Choroid plexus epithelial cell (primary cell): ENCODE measurements at regions not wholly inside any gene's neighbourhood (a gene's known extent, or its start where the extent isn't known, plus 50 kb on each side); places are given as distances from the start of the nearest gene placed in this dataset.

Experiments
- DNase-seq: peaks from one replicate; pipeline ENCODE4 v3.0.0-alpha.2; 2010; ENCODE audit warnings: low read depth
- H3K4me3 ChIP-seq: 2 replicates; pipeline ENCODE4 v1.5.1; 2011; ENCODE audit warnings: low read depth, mild to moderate bottlenecking, control low read depth, low read length, moderate library complexity
- TF ChIP-seq, protein P1 (sequence below): conservative IDR thresholded peaks from 2 replicates; pipeline ENCODE4 v1.5.1; 2011; ENCODE audit warnings: low read depth, mild to moderate bottlenecking, control low read depth, inconsistent platforms, low read length, moderate library complexity

DNA sequence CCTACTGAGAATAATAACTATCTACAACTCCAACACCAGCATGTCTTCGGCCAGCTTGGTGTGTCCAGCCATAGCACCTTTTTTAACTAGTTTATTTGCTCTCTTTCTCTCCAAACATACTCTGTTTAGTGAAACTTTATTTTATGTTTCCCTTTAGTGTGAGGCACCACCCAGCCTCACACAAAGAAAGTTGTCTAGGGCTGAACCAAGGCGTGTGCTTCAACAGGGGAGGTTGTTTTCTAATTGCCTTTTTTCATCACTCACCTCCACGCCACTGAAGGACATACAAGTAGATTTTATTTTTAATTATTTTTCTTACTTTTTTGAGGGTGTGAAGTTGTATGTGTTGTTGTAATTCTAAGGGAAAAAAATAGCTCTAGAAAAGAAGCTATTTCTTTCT is 125.6 kb upstream of the MARCKS start:
- no peak for DNase-seq
- TF ChIP-seq, protein P1, sequence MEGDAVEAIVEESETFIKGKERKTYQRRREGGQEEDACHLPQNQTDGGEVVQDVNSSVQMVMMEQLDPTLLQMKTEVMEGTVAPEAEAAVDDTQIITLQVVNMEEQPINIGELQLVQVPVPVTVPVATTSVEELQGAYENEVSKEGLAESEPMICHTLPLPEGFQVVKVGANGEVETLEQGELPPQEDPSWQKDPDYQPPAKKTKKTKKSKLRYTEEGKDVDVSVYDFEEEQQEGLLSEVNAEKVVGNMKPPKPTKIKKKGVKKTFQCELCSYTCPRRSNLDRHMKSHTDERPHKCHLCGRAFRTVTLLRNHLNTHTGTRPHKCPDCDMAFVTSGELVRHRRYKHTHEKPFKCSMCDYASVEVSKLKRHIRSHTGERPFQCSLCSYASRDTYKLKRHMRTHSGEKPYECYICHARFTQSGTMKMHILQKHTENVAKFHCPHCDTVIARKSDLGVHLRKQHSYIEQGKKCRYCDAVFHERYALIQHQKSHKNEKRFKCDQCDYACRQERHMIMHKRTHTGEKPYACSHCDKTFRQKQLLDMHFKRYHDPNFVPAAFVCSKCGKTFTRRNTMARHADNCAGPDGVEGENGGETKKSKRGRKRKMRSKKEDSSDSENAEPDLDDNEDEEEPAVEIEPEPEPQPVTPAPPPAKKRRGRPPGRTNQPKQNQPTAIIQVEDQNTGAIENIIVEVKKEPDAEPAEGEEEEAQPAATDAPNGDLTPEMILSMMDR, result no peak
- no peak overlapping the region for H3K4me3 ChIP-seq

DNA sequence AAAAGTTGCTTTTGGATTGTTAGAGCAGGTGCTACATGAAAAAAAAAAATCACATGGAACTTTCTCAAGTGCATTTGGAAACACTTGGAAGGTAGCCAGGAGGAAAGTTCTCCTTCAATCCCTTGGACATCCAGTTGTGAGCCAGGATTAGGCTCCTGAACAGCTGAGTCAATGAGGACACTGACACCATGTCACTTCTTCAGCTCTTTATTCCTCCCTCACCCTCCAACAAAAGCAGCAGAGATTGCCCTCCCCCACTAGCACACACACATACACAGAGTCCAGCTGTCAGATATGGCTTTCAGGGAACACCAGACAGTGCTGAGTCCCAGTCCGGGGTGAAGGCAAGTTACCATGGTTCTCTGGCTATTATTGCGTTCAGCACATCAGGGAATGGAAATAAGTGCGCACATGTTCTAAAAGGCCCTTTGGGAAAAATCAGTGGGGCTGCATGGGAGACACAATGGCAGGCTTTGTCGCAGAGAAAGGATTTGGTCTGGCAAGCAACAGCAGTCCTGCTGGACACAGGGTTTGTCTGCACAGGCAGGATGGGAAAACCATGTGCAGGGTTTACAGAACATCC is 124.7 kb upstream of the MARCKS start:
- H3K4me3 ChIP-seq, result no peak overlapping the region
- TF ChIP-seq, protein P1, result peak; percentile 20
- peak; percentile 23 for DNase-seq

DNA sequence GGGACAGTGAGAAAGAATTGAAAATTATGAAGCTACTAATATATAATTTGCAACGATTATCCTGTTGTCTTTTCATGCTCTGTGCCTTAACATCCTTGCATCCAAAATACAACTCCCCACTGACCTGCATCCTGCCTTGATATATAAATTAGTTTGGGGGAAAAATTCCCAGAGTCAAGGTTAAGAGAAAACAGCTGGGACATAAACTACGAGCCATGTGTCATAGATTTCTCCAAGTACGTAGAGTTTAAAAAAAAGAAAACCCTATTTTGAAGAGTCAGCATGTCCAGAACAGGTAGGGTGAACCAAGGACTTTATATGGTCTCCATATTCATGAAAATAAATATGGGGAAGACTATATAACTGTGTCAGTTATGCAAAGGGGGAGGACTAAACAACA is 123.8 kb upstream of the MARCKS start:
- no peak for DNase-seq
- TF ChIP-seq, protein P1, result no peak
- H3K4me3 ChIP-seq, result no peak overlapping the region

DNA sequence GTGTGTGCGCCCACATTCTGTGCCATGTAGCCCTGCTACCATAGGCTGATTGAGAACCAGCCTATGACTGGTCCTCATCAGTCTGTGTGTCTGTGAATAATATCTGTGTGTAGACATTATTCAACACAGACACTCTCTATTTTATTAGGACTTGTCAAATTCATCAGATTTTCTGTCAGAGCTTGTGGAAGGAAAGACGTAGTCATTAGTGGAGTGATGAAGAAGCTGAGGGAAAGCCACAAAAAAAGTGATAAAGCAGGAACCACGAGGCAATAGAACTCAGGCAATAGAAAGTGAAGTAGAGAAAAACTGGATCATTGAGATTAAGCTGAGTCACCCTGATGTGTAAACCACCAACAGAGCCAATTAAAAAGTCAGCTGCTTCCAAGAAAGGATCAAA is 122.2 kb upstream of the MARCKS start:
- DNase-seq, result peak; percentile 32
- TF ChIP-seq, protein P1, result no peak
- H3K4me3 ChIP-seq, result no peak overlapping the region

DNA sequence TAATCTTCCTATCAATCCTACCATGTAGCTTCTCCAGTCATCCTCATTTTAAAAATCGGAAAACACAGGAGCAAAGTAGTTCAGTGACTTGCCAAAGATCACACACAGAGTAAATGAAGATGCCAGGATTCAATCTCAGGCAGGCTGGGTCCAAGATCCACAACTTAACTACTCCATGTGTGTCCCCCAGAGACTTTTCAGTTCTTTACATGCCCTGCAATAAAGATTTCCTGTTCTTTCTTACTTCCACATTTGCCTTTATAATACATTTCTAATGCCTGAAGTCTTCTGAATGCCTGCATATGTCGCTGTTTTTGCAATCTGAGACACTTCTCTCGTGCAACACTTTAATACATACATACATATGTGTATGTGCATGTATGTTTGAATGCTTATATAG is 121.7 kb upstream of the MARCKS start:
- DNase-seq, result no peak
- TF ChIP-seq, protein P1, result no peak
- no peak overlapping the region for H3K4me3 ChIP-seq

DNA sequence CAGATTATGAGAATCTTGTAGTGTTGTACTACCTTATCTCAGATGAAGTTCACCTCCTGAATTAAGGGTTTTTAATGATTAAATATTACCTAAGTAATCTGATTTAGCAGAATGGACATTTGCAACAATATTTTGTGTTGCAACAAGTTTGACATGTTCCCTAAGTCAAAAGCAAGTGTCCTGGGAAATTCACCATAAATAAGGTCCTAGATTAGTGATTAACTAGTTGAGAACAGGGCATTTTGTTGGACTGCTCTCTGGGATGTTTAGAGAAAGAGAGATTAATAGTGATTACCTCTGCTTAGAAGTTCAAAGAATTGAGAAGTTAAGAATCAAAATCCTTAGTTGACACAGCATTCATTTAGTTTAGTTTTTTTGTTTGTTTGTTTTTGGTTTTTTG is 120.2 kb upstream of the MARCKS start:
- no peak overlapping the region for H3K4me3 ChIP-seq
- DNase-seq, result no peak
- TF ChIP-seq, protein P1, result no peak

DNA sequence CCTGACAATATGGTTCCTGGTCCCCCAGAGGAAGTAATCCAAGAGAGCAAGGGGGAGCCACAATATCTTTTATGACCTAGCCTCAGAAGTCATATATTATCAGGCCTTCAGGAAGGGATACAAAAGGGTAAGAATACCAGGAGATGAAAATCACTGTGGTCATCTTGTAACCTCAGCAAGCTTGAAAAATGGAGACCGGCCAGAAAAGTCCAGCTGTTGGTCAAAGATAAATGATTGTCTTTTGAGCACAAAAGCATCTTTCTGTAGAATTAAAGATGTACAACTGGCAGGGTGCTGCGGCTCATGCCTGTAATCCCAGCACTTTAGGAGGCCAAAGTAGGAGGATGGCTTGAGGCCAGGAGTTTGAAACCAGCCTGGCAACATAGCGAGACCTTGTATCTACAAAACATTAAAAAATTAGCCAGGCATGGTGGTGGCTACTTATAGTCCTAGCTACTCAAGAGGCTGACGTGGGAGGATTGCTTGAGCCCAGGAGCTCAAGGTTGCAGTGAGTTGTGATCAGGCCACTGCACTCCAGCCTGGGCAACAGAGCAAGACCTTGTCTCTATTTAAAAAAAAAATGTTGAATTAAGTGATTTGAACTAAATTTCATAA is 118.0 kb upstream of the MARCKS start:
- TF ChIP-seq, protein P1, result no peak
- no peak overlapping the region for H3K4me3 ChIP-seq
- DNase-seq, result no peak
